Esophagus (tissue), 2 donors: ENCODE measurements at regions not wholly inside any gene's neighbourhood (a gene's known extent, or its start where the extent isn't known, plus 50 kb on each side); places are given as distances from the start of the nearest gene placed in this dataset.
A peak's percentile ranks its signal among the peaks of the same experiment; 100 is the strongest.

ENCODE experiments used
- H3K27ac ChIP-seq, 2 donors: one replicate each; pipeline ENCODE4 v1.5.1; 2013; ENCODE audit warnings: low read depth in 2 of 2, mild to moderate bottlenecking in 2 of 2, inconsistent platforms in 1 of 2, low read length in 1 of 2, moderate library complexity in 1 of 2
- H3K27me3 ChIP-seq, 2 donors: one replicate each; pipeline ENCODE4 v1.6.1; 2013; ENCODE audit warnings: low read length in 2 of 2, control low read depth in 1 of 2, mild to moderate bottlenecking in 1 of 2; ENCODE audit not compliant: insufficient read depth in 2 of 2, control insufficient read depth in 1 of 2
- H3K36me3 ChIP-seq, 2 donors: one replicate each; pipeline ENCODE4 v1.6.1; 2013; ENCODE audit warnings: low read length in 1 of 2; ENCODE audit not compliant: control insufficient read depth in 2 of 2, insufficient read depth in 2 of 2
- H3K4me1 ChIP-seq, 2 donors: one replicate each; pipeline ENCODE4 v1.6.1; 2013; ENCODE audit warnings: low read length in 1 of 2; ENCODE audit not compliant: control insufficient read depth in 2 of 2, insufficient read depth in 2 of 2
- H3K4me3 ChIP-seq, 2 donors: one replicate each; pipeline ENCODE4 v1.5.1; 2013; ENCODE audit warnings: low read length in 2 of 2, mild to moderate bottlenecking in 2 of 2, low read depth in 1 of 2, moderate library complexity in 1 of 2
- H3K9me3 ChIP-seq, 2 donors: one replicate each; pipeline ENCODE4 v1.6.1; 2013; ENCODE audit warnings: mild to moderate bottlenecking in 2 of 2, low read depth in 1 of 2, low read length in 1 of 2, moderate library complexity in 1 of 2; ENCODE audit not compliant: control insufficient read depth in 2 of 2, insufficient read depth in 1 of 2
- WGBS, 2 donors: extraction: QIAGEN DNeasy Blood & Tissue Kit; methylation state at CpG; one replicate each; pipeline ENCODE4 v1.1.7; 2013; 5-methylcytosine and 5-hydroxymethylcytosine counted together
- donor health status: healthy with polysubstance abuse.
- donor health status: Bipolar disorder and iron deficiency.

GRCh38 chr3:141430316-141430715 lies 56.5 kb upstream of the RASA2 start:
- Histone ChIP-seq H3K27ac (peak overlapping the region; percentile 3 to 15), H3K4me3 (no peak overlapping the region), H3K4me1 (peaks cover 3 to 10% of the 10 kb centered on the region in 2 donors), H3K9me3 (no peaks in the 10 kb centered on the region), H3K27me3 (no peaks in the 10 kb centered on the region), H3K36me3 (peaks cover 2 to 7% of the 10 kb centered on the region in 2 donors)
- WGBS, 2 donors = 92 to 98% methylated on average over 6 of the region's 6 CpGs

GRCh38 chr3:141431411-141432378 lies 55.1 kb upstream of the RASA2 start:
- Histone ChIP-seq H3K4me1 (peaks cover 3 to 5% of the 10 kb centered on the region in 2 donors), H3K27me3 (no peaks in the 10 kb centered on the region), H3K27ac (peak overlapping the region; percentile 50 to 67), H3K4me3 (no peak overlapping the region), H3K9me3 (no peaks in the 10 kb centered on the region), H3K36me3 (peaks cover 2 to 7% of the 10 kb centered on the region in 2 donors)
- 70 to 72% methylated on average over 18 of the region's 18 CpGs for WGBS, 2 donors

GRCh38 chr3:141432904-141433303 lies 53.9 kb upstream of the RASA2 start:
- Histone ChIP-seq H3K27me3 (no peaks in the 10 kb centered on the region), H3K36me3 (peaks cover 2 to 5% of the 10 kb centered on the region in 2 donors), H3K4me3 (no peak overlapping the region), H3K9me3 (no peaks in the 10 kb centered on the region), H3K4me1 (peaks cover 3% of the 10 kb centered on the region in 2 donors), H3K27ac (no peak overlapping the region)
- 89 to 96% methylated on average over 2 of the region's 2 CpGs for WGBS, 2 donors

- Histone ChIP-seq H3K9me3 (no peaks in the 10 kb centered on the region), H3K27ac (no peak overlapping the region), H3K4me3 (no peak overlapping the region), H3K4me1 (peaks cover 2 to 3% of the 10 kb centered on the region in 2 donors), H3K27me3 (no peaks in the 10 kb centered on the region), H3K36me3 (peaks cover 2 to 5% of the 10 kb centered on the region in 2 donors)
- 91 to 93% methylated on average over 2 of the region's 2 CpGs for WGBS, 2 donors
These were observed 52.6 kb upstream of the RASA2 start for GRCh38 chr3:141434255-141434654.

- H3K36me3 ChIP-seq = peaks cover 2 to 5% of the 10 kb centered on the region in 2 donors
- WGBS, 2 donors = 77 to 89% methylated on average over 3 of the region's 3 CpGs
- no peaks in the 10 kb centered on the region for H3K9me3 ChIP-seq
- H3K4me1 ChIP-seq = no peaks in the 10 kb centered on the region
- no peaks in the 10 kb centered on the region for H3K27me3 ChIP-seq
- H3K4me3 ChIP-seq = no peak overlapping the region
- H3K27ac ChIP-seq = no peak overlapping the region
These were observed 50.6 kb upstream of the RASA2 start for GRCh38 chr3:141436180-141436579.
